GM21367 (cell line): ENCODE measurements at regions not wholly inside any gene's neighbourhood (a gene's known extent, or its start where the extent isn't known, plus 50 kb on each side); places are given as distances from the start of the nearest gene placed in this dataset.

Source experiments
- ATAC-seq: cut with Tn5 transposase; IDR thresholded peaks from one replicate; pipeline ENCODE4 v1.9.1; 2021; ENCODE audit not compliant: unreplicated experiment

GRCh38 chr5:38715696-38716095, 130.1 kb upstream of the OSMR start:
- no peak for ATAC-seq

- no peak for ATAC-seq
These were observed 129.3 kb upstream of the OSMR start for GRCh38 chr5:38716516-38716915.

GRCh38 chr5:38718771-38719391, 126.9 kb upstream of the OSMR start:
- ATAC-seq = no peak

- ATAC-seq = no peak
These were observed 126.4 kb upstream of the OSMR start for GRCh38 chr5:38719403-38719802.

- ATAC-seq = no peak
These were observed 125.9 kb upstream of the OSMR start for GRCh38 chr5:38719916-38720315.

- ATAC-seq = no peak
These were observed 125.1 kb upstream of the OSMR start for GRCh38 chr5:38720554-38721361.

- no peak for ATAC-seq
These were observed 122.9 kb upstream of the OSMR start for GRCh38 chr5:38722918-38723317.

GRCh38 chr5:38723426-38723825, 122.4 kb upstream of the OSMR start:
- no peak for ATAC-seq

- ATAC-seq = no peak
These were observed 121.3 kb upstream of the OSMR start for GRCh38 chr5:38724301-38725030.

- no peak for ATAC-seq
These were observed 120.4 kb upstream of the OSMR start for GRCh38 chr5:38725371-38725865.

- ATAC-seq = no peak
These were observed 119.5 kb upstream of the OSMR start for GRCh38 chr5:38726279-38726678.

GRCh38 chr5:38728029-38728428, 117.8 kb upstream of the OSMR start:
- no peak for ATAC-seq

GRCh38 chr5:38731461-38731860, 114.4 kb upstream of the OSMR start:
- no peak for ATAC-seq

- ATAC-seq = no peak
These were observed 111.5 kb upstream of the OSMR start for GRCh38 chr5:38734353-38734752.

GRCh38 chr5:38736089-38736488, 109.7 kb upstream of the OSMR start:
- no peak for ATAC-seq

- no peak for ATAC-seq
These were observed 107.8 kb upstream of the OSMR start for GRCh38 chr5:38737976-38738375.

GRCh38 chr5:38739011-38739704, 106.7 kb upstream of the OSMR start:
- no peak for ATAC-seq

- no peak for ATAC-seq
These were observed 106.1 kb upstream of the OSMR start for GRCh38 chr5:38739705-38740045.

GRCh38 chr5:38742821-38743220, 103.0 kb upstream of the OSMR start:
- ATAC-seq = no peak

- no peak for ATAC-seq
These were observed 102.2 kb upstream of the OSMR start for GRCh38 chr5:38743562-38743961.
